ENCODE measurements at regions not wholly inside any gene's neighbourhood (a gene's known extent, or its start where the extent isn't known, plus 50 kb on each side); places are given as distances from the start of the nearest gene placed in this dataset.

DNA sequence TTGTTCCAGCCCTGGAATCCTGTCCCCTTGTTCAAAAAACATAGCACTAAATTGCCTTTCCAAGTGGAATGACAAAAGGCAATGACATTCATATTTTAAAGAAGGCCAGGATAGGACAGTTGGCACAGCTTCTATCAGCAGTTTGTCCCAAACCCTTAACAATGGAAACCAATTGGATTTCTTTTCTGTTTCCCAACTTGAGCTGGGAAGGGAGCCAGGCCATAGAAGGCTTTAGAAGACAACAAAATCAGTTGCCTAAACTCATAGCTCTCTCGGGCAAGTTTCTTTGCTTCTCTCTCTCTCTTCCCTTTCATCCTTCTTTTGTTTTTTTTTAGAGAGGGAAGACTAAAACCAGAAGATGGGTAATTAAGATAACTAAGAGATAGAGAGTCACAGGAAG is 227.7 kb upstream of the TPRG1 start:
- TF ChIP-seq POLR2A (IDR thresholded peaks at IDR 0.05): no peak
- TF ChIP-seq POLR2AphosphoS5 (IDR thresholded peaks at IDR 0.05): no peak
- TF ChIP-seq, protein P1, sequence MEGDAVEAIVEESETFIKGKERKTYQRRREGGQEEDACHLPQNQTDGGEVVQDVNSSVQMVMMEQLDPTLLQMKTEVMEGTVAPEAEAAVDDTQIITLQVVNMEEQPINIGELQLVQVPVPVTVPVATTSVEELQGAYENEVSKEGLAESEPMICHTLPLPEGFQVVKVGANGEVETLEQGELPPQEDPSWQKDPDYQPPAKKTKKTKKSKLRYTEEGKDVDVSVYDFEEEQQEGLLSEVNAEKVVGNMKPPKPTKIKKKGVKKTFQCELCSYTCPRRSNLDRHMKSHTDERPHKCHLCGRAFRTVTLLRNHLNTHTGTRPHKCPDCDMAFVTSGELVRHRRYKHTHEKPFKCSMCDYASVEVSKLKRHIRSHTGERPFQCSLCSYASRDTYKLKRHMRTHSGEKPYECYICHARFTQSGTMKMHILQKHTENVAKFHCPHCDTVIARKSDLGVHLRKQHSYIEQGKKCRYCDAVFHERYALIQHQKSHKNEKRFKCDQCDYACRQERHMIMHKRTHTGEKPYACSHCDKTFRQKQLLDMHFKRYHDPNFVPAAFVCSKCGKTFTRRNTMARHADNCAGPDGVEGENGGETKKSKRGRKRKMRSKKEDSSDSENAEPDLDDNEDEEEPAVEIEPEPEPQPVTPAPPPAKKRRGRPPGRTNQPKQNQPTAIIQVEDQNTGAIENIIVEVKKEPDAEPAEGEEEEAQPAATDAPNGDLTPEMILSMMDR (IDR thresholded peaks at IDR 0.05 in 8 of 11, conservative IDR thresholded peaks at IDR 0.05 in 3 of 11): no peak
- H3K27ac ChIP-seq: peak overlapping the region in 6 of 8 donors; percentile 16 to 64 (median 54)
- 67 to 76% (median 71%) methylated on average over 1 of the region's 1 CpG for WGBS, 5 donors
- H3K4me1 ChIP-seq: peaks cover 11 to 77% (median 33%) of the 10 kb centered on the region in 6 donors
- intact Hi-C loops (cut with DNase I; ENCODE audit: low total_unique reads): no loop called here
- H3K4me3 ChIP-seq: no peak overlapping the region
- H3K27me3 ChIP-seq (replicated peaks in 1 of 7): peaks cover 0 to 19% (median 0%) of the 10 kb centered on the region in 7 donors
- no peak for DNase-seq
- H3K9me3 ChIP-seq: no peaks in the 10 kb centered on the region
- H3K36me3 ChIP-seq: no peaks in the 10 kb centered on the region

DNA sequence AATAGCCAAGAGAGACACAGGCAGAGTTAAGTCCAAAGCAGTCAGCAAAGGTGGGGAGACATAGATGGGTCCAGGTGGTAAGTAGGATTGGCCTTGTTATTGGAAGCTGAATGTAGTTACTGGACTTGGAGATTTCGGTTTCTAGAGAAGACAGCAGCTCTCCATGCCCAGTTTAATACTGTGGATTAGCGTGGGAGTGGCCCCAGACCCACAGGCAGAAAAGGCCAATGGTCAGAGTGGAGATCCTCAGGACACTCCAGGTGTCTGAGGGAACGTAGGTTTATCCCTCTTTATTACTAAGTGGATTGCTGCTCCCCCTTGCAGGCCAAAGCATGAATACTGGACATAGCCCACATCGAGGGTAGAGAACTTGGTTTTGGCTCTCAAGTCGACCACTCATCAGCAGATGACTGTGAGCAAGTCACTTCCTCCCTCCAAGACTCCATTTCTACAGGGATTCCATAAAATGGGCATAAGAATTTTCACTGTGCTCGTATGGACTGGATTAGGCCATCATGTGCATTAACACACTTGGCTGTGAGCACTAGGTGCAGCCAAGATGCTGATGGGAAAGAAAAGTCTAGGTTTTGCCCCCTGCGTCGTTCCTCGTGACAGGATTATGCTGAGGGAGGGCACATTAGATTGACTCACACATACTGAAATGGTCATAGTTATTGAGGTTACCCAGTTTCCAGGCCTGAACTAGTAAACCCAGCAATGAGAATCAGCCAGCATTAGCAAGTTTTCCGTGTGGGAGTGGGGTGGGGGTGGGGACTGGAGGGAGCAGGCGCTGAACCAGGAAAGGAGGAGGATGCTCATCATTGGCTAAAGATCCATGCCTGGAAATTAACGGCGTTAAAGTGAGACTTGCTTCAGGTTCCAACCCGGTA is 225.2 kb upstream of the TPRG1 start:
- TF ChIP-seq POLR2A (IDR thresholded peaks at IDR 0.05) (no peak), POLR2AphosphoS5 (IDR thresholded peaks at IDR 0.05) (peak in 1 of 3 donors; percentile 27)
- TF ChIP-seq, protein P1 (IDR thresholded peaks at IDR 0.05 in 8 of 11, conservative IDR thresholded peaks at IDR 0.05 in 3 of 11): no peak
- 75 to 79% (median 78%) methylated on average over 14 of the region's 14 CpGs for WGBS, 5 donors
- Histone ChIP-seq H3K27ac (peak overlapping the region in 6 of 8 donors; percentile 72 to 88 (median 84)), H3K4me1 (peaks cover 5 to 80% (median 33%) of the 10 kb centered on the region in 6 donors), H3K4me3 (peak overlapping the region in 4 of 8 donors; percentile 21 to 64 (median 32)), H3K9me3 (no peaks in the 10 kb centered on the region), H3K27me3 (replicated peaks in 1 of 7) (peaks cover 0 to 22% (median 0%) of the 10 kb centered on the region in 7 donors), H3K36me3 (no peaks in the 10 kb centered on the region)
- intact Hi-C loops (cut with DNase I; ENCODE audit: low total_unique reads): no loop called here
- no peak for DNase-seq

DNA sequence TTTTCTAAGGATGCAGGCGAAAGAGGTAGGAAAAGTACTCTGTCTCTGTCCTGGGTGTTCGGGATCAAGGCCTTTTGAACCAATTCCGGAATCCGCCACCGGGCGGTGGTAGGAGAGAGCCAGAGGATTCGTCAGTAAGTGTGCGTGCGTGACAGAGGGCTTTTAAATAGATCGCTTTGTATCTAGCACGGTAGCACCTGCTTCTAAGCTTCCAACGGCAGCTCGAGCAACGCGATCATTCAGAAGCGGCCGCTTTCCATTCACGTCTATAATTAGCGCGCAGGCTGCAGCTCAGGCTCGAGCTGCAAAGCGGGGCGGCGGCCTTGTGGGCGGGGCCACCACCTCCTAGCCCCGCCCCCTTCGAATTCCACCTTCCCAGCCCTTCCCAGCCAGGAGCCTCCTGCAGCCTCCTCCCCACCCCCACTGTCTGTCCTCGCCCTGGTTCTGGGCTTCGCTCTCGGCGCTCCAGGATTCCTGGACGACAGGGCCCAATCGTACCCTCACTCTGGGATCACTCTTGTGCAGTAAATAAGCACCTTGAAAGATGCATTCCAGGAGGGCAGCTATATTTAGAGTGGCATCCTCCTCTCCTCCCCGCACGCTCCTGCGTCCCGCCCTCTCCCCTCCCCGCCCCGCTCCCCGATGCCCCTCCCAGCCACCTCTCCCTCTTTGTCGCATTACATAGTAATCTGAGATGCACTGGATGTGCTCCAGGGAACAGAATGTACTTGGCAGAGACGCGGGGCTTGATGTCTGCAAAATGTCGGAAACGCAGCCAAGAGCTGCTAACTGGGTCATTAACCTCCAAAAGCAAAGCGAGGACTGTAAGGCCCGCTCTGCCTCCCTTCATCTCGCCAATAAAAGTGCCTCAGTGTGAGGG is 224.1 kb upstream of the TPRG1 start:
- WGBS, 5 donors: 19 to 29% (median 20%) methylated on average over 40 to 48 of the region's 48 CpGs
- Histone ChIP-seq H3K4me1 (peaks cover 5 to 81% (median 33%) of the 10 kb centered on the region in 6 donors), H3K36me3 (no peaks in the 10 kb centered on the region), H3K9me3 (no peaks in the 10 kb centered on the region), H3K27me3 (replicated peaks in 1 of 7) (peaks cover 0 to 22% (median 0%) of the 10 kb centered on the region in 7 donors), H3K4me3 (peak overlapping the region in 6 of 8 donors; percentile 8 to 64 (median 25)), H3K27ac (peak overlapping the region in 7 of 8 donors; percentile 72 to 88 (median 84))
- TF ChIP-seq POLR2AphosphoS5 (IDR thresholded peaks at IDR 0.05): peak; percentile 67 to 89 (median 70)
- TF ChIP-seq, protein P1 (IDR thresholded peaks at IDR 0.05 in 8 of 11, conservative IDR thresholded peaks at IDR 0.05 in 3 of 11): peak in 5 of 11 experiments; percentile 13 to 32 (median 30)
- TF ChIP-seq POLR2A (IDR thresholded peaks at IDR 0.05): no peak
- DNase-seq: peak; percentile 79
- intact Hi-C loops (cut with DNase I; ENCODE audit: low total_unique reads): no loop called here
